GM12878 (cell line): ENCODE measurements at regions not wholly inside any gene's neighbourhood (a gene's known extent, or its start where the extent isn't known, plus 50 kb on each side); places are given as distances from the start of the nearest gene placed in this dataset.

Source experiments
- ATAC-seq: fragments of 200-7000 bp; cut with Tn5 transposase; 3 replicates; pipeline ENCODE4 v1.9.1; 2020; ENCODE audit warnings: mild to moderate bottlenecking, moderate library complexity
- BruUV-seq: library from RNA; stranded (reverse); fragments of 400-500 nt; replicated peaks from 2 replicates; lab custom pipeline; 2021; lab: Mats Ljungman, UMichigan
- CTCF ChIA-PET: fragments of 300-600 bp; sonication (Branson Sonifier 250); formaldehyde crosslinking; extraction: SDS; loops from one replicate; lab custom pipeline; 2021; ENCODE audit warnings: inconsistent platforms; lab: Yijun Ruan, JAX
- POLR2A ChIA-PET: fragments of 350-600 bp; formaldehyde crosslinking; extraction: SDS; loops from one replicate; lab custom pipeline; 2021; ENCODE audit warnings: inconsistent platforms; lab: Charles Lee
- RAD21 ChIA-PET: fragments of 300-600 bp; sonication (Branson Sonifier 250); formaldehyde crosslinking; loops from one replicate; lab custom pipeline; 2023; ENCODE audit warnings: antibody characterized with exemption; ENCODE audit not compliant: unreplicated experiment; lab: Charles Lee
- SMC1A ChIA-PET: fragments of 300-600 bp; sonication (Branson Sonifier 250); formaldehyde crosslinking; loops from one replicate; lab custom pipeline; 2023; ENCODE audit not compliant: unreplicated experiment, uncharacterized antibody; lab: Charles Lee
- DNase-seq: peaks from one replicate; pipeline ENCODE4 v3.0.0-alpha.2; 2011; ENCODE audit warnings: low read depth, low spot score
- FAIRE-seq: peaks from 3 replicates; lab custom pipeline; 2011; peaks lifted over from hg19 to GRCh38; lab: Jason Lieb, UNC
- H2AFZ ChIP-seq: 2 replicates; pipeline ENCODE4 v1.6.0; 2011; ENCODE audit warnings: low read depth, low read length, control low read depth; ENCODE audit not compliant: control insufficient read depth
- H3K27ac ChIP-seq: 2 replicates; pipeline ENCODE4 v1.5.1; 2011; ENCODE audit warnings: control low read depth; ENCODE audit not compliant: control insufficient read depth, insufficient read depth
- H3K27me3 ChIP-seq, 2 experiments: replicated peaks in 1 of 2; 2 replicates each; pipeline versions ENCODE4 v1.6.0 to v1.6.1; 2011; ENCODE audit warnings: low read length in 1 of 2; ENCODE audit not compliant: control insufficient read depth in 2 of 2, insufficient read depth in 2 of 2
- H3K36me3 ChIP-seq, 2 experiments: 2 replicates each; pipeline ENCODE4 v1.5.1; 2011; ENCODE audit warnings: low read length in 1 of 2; ENCODE audit not compliant: control insufficient read depth in 2 of 2, insufficient read depth in 2 of 2
- H3K4me1 ChIP-seq: 2 replicates; pipeline ENCODE4 v1.6.1; 2011; ENCODE audit warnings: mild to moderate bottlenecking, low read length, moderate library complexity, mixed read lengths; ENCODE audit not compliant: control insufficient read depth, insufficient read depth
- H3K4me2 ChIP-seq: 2 replicates; pipeline ENCODE4 v1.6.0; 2011; ENCODE audit warnings: control low read depth; ENCODE audit not compliant: control insufficient read depth, insufficient read depth
- H3K4me3 ChIP-seq: fragments of 200-600 bp; sonication (generic); 2 replicates; pipeline ENCODE4 v1.5.1; 2016
- H3K79me2 ChIP-seq: 2 replicates; pipeline ENCODE4 v1.6.0; 2011; ENCODE audit warnings: low read length; ENCODE audit not compliant: control insufficient read depth, insufficient read depth
- H3K9ac ChIP-seq: 2 replicates; pipeline ENCODE4 v1.8.0; 2011; ENCODE audit warnings: low read length, control low read depth, mixed read lengths; ENCODE audit not compliant: control insufficient read depth, insufficient read depth
- H3K9me3 ChIP-seq: replicated peaks from 3 replicates; pipeline ENCODE4 v1.5.1; 2011; ENCODE audit warnings: mild to moderate bottlenecking, low read length; ENCODE audit not compliant: control insufficient read depth, insufficient read depth
- H4K20me1 ChIP-seq: 2 replicates; pipeline ENCODE4 v1.6.0; 2011; ENCODE audit not compliant: control insufficient read depth, insufficient read depth
- FOS ChIP-seq: IDR thresholded peaks from 3 replicates; pipeline ENCODE4 v1.6.1; 2011; ENCODE audit warnings: borderline replicate concordance; ENCODE audit not compliant: insufficient read length; ENCODE audit errors: extremely low read depth
- GATAD2B ChIP-seq: fragments of 450-650 bp; conservative IDR thresholded peaks from 2 replicates; pipeline ENCODE4 v1.6.1; 2017; ENCODE audit warnings: low read depth, mild to moderate bottlenecking, moderate library complexity
- HDGF ChIP-seq: fragments of 450-650 bp; IDR thresholded peaks from 2 replicates; pipeline ENCODE4 v1.6.1; 2016; ENCODE audit warnings: antibody characterized with exemption
- HSF1 ChIP-seq: fragments of 150-350 bp; IDR thresholded peaks from 2 replicates; pipeline ENCODE4 v1.6.1; 2014; ENCODE audit warnings: mild to moderate bottlenecking, low read depth, low read length
- MEF2A ChIP-seq: IDR thresholded peaks from 2 replicates; pipeline ENCODE4 v1.6.1; 2011; ENCODE audit warnings: low read depth, mild to moderate bottlenecking, low read length, moderate library complexity; ENCODE audit not compliant: insufficient read depth
- PML ChIP-seq: IDR thresholded peaks from 2 replicates; pipeline ENCODE4 v1.6.1; 2012; ENCODE audit warnings: low read length, inconsistent platforms
- SUZ12 ChIP-seq: fragments of 200-600 bp; sonication (generic); IDR thresholded peaks from one replicate; pipeline ENCODE4 v1.6.1; 2018; ENCODE audit warnings: antibody characterized with exemption, mild to moderate bottlenecking; ENCODE audit not compliant: unreplicated experiment
- YBX1 ChIP-seq: fragments of 450-650 bp; IDR thresholded peaks from 2 replicates; pipeline ENCODE4 v1.6.1; 2016; ENCODE audit warnings: antibody characterized with exemption
- ZBTB40 ChIP-seq: fragments of 450-650 bp; IDR thresholded peaks from 2 replicates; pipeline ENCODE4 v1.6.1; 2016; ENCODE audit warnings: mild to moderate bottlenecking, moderate library complexity, borderline replicate concordance
- ZNF384 ChIP-seq: IDR thresholded peaks from 2 replicates; pipeline ENCODE4 v1.6.1; 2012; ENCODE audit warnings: low read depth, mild to moderate bottlenecking, low read length, improper control_type of control experiment, borderline replicate concordance
- WGBS: methylation state at CpG from one replicate; pipeline ENCODE4 v1.1.6; 2016; ENCODE audit warnings: low lambda C conversion rate; ENCODE audit not compliant: insufficient replicate concordance, insufficient coverage; ENCODE audit errors: missing lambda C conversion rate; 5-methylcytosine and 5-hydroxymethylcytosine counted together
- in situ Hi-C: fragments of 300-500 bp; cut with MboI; formaldehyde crosslinking; loops from 9 replicates; pipeline ENCODE4 v1.14.3; 2018; ENCODE audit warnings: mixed read lengths
- intact Hi-C: fragments of 100-400 bp; cut with micrococcal nuclease; formaldehyde crosslinking; loops from one replicate; pipeline ENCODE4 v1.14.2; 2022; ENCODE audit not compliant: unreplicated experiment
- TF ChIP-seq, protein P1 (sequence below): fragments of 450-650 bp; IDR thresholded peaks from 2 replicates; pipeline ENCODE4 v1.6.1; 2017; ENCODE audit warnings: borderline replicate concordance

GRCh38 chr7:114364151-114364550 is 50.5 kb upstream of the FOXP2 start:
- intact Hi-C loops (no loop called here), in situ Hi-C loops (no loop called here)
- ChIA-PET POLR2A (no interaction called here), SMC1A (interaction anchor here (0.9 kb wide), 1 partner anchor 10 kb away, joined by 3 read pairs; no protein-coding TSS in a partner anchor), RAD21 (interaction anchor here (0.7 kb wide), 1 partner anchor 444 kb away, joined by 3 read pairs; no protein-coding TSS in a partner anchor), CTCF (no interaction called here)
- H3K79me2 ChIP-seq: no peaks in the 10 kb centered on the region
- H3K9ac ChIP-seq: no peak overlapping the region
- H3K36me3 ChIP-seq: no peaks in the 10 kb centered on the region
- H3K4me2 ChIP-seq: no peak overlapping the region
- FAIRE-seq: no peak
- no TSS peak for BruUV-seq
- no peak overlapping the region for H3K4me3 ChIP-seq
- no peak overlapping the region for H3K27ac ChIP-seq
- no peak for DNase-seq
- H4K20me1 ChIP-seq: no peaks in the 10 kb centered on the region
- ATAC-seq: no peak
- no peak for TF ChIP-seq SUZ12
- no peak for TF ChIP-seq YBX1
- TF ChIP-seq ZNF384: no peak
- TF ChIP-seq, protein P1, sequence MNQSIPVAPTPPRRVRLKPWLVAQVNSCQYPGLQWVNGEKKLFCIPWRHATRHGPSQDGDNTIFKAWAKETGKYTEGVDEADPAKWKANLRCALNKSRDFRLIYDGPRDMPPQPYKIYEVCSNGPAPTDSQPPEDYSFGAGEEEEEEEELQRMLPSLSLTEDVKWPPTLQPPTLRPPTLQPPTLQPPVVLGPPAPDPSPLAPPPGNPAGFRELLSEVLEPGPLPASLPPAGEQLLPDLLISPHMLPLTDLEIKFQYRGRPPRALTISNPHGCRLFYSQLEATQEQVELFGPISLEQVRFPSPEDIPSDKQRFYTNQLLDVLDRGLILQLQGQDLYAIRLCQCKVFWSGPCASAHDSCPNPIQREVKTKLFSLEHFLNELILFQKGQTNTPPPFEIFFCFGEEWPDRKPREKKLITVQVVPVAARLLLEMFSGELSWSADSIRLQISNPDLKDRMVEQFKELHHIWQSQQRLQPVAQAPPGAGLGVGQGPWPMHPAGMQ: no peak
- TF ChIP-seq FOS: no peak
- no peak for TF ChIP-seq HSF1
- TF ChIP-seq ZBTB40: no peak
- no peak for TF ChIP-seq GATAD2B
- TF ChIP-seq MEF2A: no peak
- TF ChIP-seq PML: no peak
- TF ChIP-seq HDGF: no peak
- no peak overlapping the region for H2AFZ ChIP-seq
- H3K4me1 ChIP-seq: no peaks in the 10 kb centered on the region
- no peaks in the 10 kb centered on the region for H3K27me3 ChIP-seq
- WGBS: 0% methylated on average over 3 of the region's 3 CpGs
- no peaks in the 10 kb centered on the region for H3K9me3 ChIP-seq
